Skeletal muscle satellite cell (primary cell): ENCODE measurements at regions not wholly inside any gene's neighbourhood (a gene's known extent, or its start where the extent isn't known, plus 50 kb on each side); places are given as distances from the start of the nearest gene placed in this dataset.

ENCODE experiments used
- H3K27me3 ChIP-seq: 2 replicates; pipeline ENCODE4 v1.7.0; 2013; ENCODE audit warnings: low read length; ENCODE audit not compliant: control insufficient read depth, insufficient read depth
- H3K36me3 ChIP-seq: 2 replicates; pipeline ENCODE4 v1.7.0; 2013; ENCODE audit warnings: mild to moderate bottlenecking, control low read depth, low read length; ENCODE audit not compliant: insufficient read depth
- H3K4me1 ChIP-seq: 2 replicates; pipeline ENCODE4 v1.7.0; 2013; ENCODE audit warnings: low read length; ENCODE audit not compliant: control insufficient read depth, insufficient read depth
- H3K4me2 ChIP-seq: 2 replicates; pipeline ENCODE4 v1.7.0; 2013; ENCODE audit warnings: mild to moderate bottlenecking, low read length
- H3K4me3 ChIP-seq: 2 replicates; pipeline ENCODE4 v1.7.0; 2013; ENCODE audit warnings: low read length
- H3K9ac ChIP-seq: 2 replicates; pipeline ENCODE4 v1.7.0; 2013; ENCODE audit warnings: mild to moderate bottlenecking, low read depth, low read length, moderate library complexity
- H3K9me3 ChIP-seq: replicated peaks from 2 replicates; pipeline ENCODE4 v1.7.0; 2013; ENCODE audit warnings: mild to moderate bottlenecking, control low read depth, low read length

- Histone ChIP-seq H3K27me3 (no peaks in the 10 kb centered on the region), H3K4me2 (no peak overlapping the region), H3K9ac (no peak overlapping the region)
Observed at GRCh38 chr5:81842795-81843398, 92.0 kb upstream of the SSBP2 start.

DNA sequence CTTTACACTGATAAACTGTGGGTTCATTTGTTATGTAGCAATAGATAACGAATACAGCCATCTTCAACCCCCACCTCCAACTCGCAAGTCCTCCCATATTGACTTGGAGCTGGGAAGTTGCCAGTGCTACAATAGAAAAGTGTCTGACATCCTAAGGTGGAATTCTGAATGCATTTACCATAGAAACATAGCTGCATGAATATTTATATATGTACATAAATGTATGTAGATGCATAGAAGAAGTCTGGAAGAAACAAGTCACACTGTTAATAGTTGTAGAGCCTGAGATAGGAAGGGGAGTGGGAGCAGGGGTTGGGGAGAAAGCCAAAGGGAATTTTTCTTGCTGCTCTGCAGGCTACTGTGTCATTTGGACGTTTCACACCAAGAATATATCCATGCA, 88.1 kb upstream of the SSBP2 start:
- no peaks in the 10 kb centered on the region for H3K4me1 ChIP-seq
- H3K9me3 ChIP-seq: no peaks in the 10 kb centered on the region
- H3K36me3 ChIP-seq: no peaks in the 10 kb centered on the region
- H3K27me3 ChIP-seq: no peaks in the 10 kb centered on the region
- no peak overlapping the region for H3K4me3 ChIP-seq
- no peak overlapping the region for H3K9ac ChIP-seq
- H3K4me2 ChIP-seq: no peak overlapping the region

More at GRCh38 chr5:81842795-81843398, 92.0 kb upstream of the SSBP2 start:
- no peaks in the 10 kb centered on the region for H3K4me1 ChIP-seq
- no peak overlapping the region for H3K4me3 ChIP-seq
- no peaks in the 10 kb centered on the region for H3K36me3 ChIP-seq
- H3K9me3 ChIP-seq: no peaks in the 10 kb centered on the region

DNA sequence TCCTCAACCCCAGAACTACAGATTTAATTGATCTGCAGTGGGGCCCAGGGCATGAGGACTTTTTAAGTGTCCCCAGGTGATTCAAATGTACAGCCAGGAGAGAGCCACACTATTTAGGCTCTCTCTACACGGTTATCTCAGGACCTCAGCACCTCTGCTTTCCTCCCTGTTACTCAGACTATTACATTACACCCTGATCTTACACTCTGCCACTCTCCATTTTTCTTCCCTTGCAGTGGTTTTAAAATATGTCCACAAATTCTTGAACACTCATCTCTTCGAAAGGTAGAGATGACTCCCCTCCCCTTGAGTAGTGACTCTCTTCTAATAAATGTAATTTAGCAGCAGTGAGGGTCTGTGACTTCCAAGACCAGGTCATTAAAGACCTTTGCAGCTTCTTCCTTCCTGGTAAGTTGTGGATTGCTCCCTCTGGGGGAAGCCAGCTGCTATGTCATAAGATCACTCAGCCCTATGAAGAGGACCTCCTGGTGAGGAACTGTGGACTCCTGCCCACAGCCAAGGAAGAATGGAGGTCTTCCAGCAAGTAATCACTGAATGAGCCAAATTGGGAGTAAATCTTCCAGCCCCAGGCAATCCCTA, 87.5 kb upstream of the SSBP2 start:
- no peaks in the 10 kb centered on the region for H3K36me3 ChIP-seq
- H3K27me3 ChIP-seq: no peaks in the 10 kb centered on the region
- no peak overlapping the region for H3K9ac ChIP-seq
- H3K4me3 ChIP-seq: no peak overlapping the region
- H3K4me1 ChIP-seq: no peaks in the 10 kb centered on the region
- H3K4me2 ChIP-seq: no peak overlapping the region
- H3K9me3 ChIP-seq: no peaks in the 10 kb centered on the region

- H3K9ac ChIP-seq: no peak overlapping the region
- no peaks in the 10 kb centered on the region for H3K27me3 ChIP-seq
- H3K9me3 ChIP-seq: no peaks in the 10 kb centered on the region
- H3K4me2 ChIP-seq: no peak overlapping the region
- no peak overlapping the region for H3K4me3 ChIP-seq
- no peaks in the 10 kb centered on the region for H3K4me1 ChIP-seq
- no peaks in the 10 kb centered on the region for H3K36me3 ChIP-seq
Observed at GRCh38 chr5:81837667-81838306, 86.9 kb upstream of the SSBP2 start.

GRCh38 chr5:81835814-81836367, 85.0 kb upstream of the SSBP2 start:
- no peak overlapping the region for H3K9ac ChIP-seq
- H3K36me3 ChIP-seq: no peaks in the 10 kb centered on the region
- H3K9me3 ChIP-seq: no peaks in the 10 kb centered on the region
- no peaks in the 10 kb centered on the region for H3K4me1 ChIP-seq
- no peaks in the 10 kb centered on the region for H3K27me3 ChIP-seq
- H3K4me2 ChIP-seq: no peak overlapping the region
- no peak overlapping the region for H3K4me3 ChIP-seq

DNA sequence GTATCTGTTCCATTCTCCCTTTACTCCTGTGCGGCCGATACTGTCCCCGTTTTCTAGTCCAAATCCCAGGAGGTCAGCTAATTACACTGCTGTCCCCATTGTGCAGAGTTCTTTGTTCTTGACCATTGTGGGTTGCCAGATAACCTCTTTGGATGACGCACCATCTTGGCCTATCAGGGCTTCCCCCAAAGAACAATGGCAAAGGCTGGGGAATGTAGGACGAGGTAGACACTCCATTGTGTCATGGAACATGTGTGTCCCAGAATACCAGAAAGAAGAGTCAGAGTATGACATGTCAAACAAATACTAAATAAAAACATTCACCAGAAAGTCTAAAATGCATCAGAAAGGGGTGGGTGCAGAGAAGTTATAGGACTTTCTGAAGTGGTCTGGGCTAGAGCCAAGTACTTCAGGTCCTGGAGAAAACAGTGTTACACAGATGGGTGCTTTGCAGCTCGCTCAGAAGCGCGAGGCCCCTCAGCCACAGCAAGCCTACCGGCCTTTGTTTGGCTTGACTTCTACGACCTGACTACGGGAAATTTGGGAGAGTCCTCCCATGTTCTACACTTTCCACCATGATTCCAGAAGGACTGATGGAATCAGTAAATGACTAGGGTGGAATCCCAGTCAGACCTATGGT, 83.2 kb upstream of the SSBP2 start:
- Histone ChIP-seq H3K27me3 (no peaks in the 10 kb centered on the region), H3K9me3 (no peaks in the 10 kb centered on the region), H3K4me2 (no peak overlapping the region), H3K4me1 (no peaks in the 10 kb centered on the region), H3K36me3 (no peaks in the 10 kb centered on the region), H3K4me3 (no peak overlapping the region), H3K9ac (no peak overlapping the region)

DNA sequence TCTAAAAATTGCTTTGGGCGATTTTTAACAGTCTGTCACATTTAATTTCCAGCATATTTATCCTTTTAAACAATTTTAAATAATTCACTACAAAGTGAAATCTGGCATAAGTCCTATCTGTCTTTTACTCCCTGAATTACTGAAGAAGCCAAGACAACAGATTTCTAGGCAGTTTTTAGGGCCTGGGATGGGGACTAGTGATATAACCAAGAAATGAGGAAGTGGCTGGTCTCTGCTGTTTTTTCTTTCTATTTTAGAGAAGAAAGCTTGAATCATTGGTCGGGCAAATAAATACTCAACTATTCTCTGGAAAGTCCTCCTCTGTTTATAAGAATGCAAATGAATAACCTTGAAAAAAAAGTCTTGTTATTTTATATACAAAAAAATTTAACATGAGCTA, 79.7 kb upstream of the SSBP2 start:
- no peaks in the 10 kb centered on the region for H3K27me3 ChIP-seq
- H3K9me3 ChIP-seq: no peaks in the 10 kb centered on the region
- H3K4me2 ChIP-seq: no peak overlapping the region
- H3K4me3 ChIP-seq: no peak overlapping the region
- peaks cover 1% of the 10 kb centered on the region for H3K4me1 ChIP-seq
- no peaks in the 10 kb centered on the region for H3K36me3 ChIP-seq
- H3K9ac ChIP-seq: no peak overlapping the region

DNA sequence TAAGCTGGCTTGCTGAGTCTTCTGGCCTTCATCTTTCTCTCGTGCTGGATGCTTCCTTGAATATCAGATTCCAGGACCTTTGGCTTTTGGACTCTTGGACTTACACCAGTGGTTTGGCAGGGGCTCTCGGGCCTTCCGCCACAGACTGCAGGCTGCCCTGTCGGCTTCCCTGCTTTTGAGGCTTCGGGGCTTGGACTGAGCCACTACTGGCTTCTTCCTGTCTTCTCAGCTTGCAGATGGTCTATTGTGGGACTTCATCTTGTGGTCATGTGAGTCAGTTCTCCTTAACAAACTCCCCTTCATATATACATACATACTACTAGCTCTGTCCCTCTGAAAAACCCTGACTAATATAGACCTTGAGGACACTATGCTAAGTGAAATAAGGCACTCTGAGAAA, 78.3 kb upstream of the SSBP2 start:
- Histone ChIP-seq H3K27me3 (no peaks in the 10 kb centered on the region), H3K4me1 (peaks cover 10% of the 10 kb centered on the region), H3K9ac (no peak overlapping the region), H3K4me2 (no peak overlapping the region), H3K4me3 (no peak overlapping the region), H3K36me3 (no peaks in the 10 kb centered on the region), H3K9me3 (no peaks in the 10 kb centered on the region)

GRCh38 chr5:81827500-81827899, 76.6 kb upstream of the SSBP2 start:
- H3K4me1 ChIP-seq: peaks cover 10% of the 10 kb centered on the region
- H3K9ac ChIP-seq: no peak overlapping the region
- H3K9me3 ChIP-seq: no peaks in the 10 kb centered on the region

DNA sequence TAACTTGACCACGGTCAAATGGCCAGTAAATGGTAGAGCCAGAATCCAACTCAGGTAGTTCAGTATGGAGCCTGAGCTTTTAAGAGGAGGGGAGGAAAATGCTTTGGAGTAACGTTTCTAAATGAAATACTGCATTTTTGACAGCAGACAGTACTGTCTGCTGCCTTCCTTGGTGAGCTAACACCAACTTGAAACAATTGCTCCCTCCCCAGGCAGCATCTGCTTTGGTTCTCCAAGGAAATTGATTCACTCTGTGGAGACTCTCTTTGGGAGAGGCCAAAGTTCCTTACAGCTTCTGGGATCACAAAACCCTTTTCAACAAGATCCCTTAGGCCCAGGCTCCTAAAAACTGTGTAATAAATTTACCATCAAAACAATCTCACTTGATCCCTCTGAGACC, 75.2 kb upstream of the SSBP2 start:
- Histone ChIP-seq H3K27me3 (no peaks in the 10 kb centered on the region), H3K4me1 (peaks cover 10% of the 10 kb centered on the region), H3K4me3 (no peak overlapping the region), H3K4me2 (no peak overlapping the region), H3K9me3 (no peaks in the 10 kb centered on the region), H3K9ac (no peak overlapping the region), H3K36me3 (no peaks in the 10 kb centered on the region)

More at GRCh38 chr5:81827500-81827899, 76.6 kb upstream of the SSBP2 start:
- Histone ChIP-seq H3K36me3 (no peaks in the 10 kb centered on the region), H3K4me3 (no peak overlapping the region), H3K4me2 (no peak overlapping the region), H3K27me3 (no peaks in the 10 kb centered on the region)

DNA sequence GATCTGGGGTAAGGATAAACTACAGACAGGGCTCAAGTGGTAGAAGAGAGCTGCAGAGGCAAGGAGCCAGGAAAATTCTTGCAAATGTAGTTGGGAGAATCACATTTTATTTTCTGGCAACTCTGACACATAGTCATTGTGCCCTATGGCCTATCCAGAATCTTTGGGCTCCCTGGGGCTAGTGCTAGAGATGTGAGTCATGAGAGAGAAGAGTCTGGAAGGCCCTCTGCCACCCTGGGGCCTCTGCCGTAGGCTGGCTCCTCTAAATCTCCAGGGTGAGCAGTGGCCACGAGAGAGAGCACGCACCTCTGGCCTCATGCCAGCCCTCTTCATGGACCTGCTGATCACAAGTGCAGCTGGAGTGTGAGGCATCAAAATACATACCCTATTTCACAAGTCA, 74.3 kb upstream of the SSBP2 start:
- Histone ChIP-seq H3K9ac (no peak overlapping the region), H3K9me3 (no peaks in the 10 kb centered on the region), H3K4me1 (peaks cover 11% of the 10 kb centered on the region), H3K36me3 (no peaks in the 10 kb centered on the region), H3K4me3 (no peak overlapping the region), H3K4me2 (no peak overlapping the region), H3K27me3 (no peaks in the 10 kb centered on the region)
